ENCODE measurements at regions not wholly inside any gene's neighbourhood (a gene's known extent, or its start where the extent isn't known, plus 50 kb on each side); places are given as distances from the start of the nearest gene placed in this dataset.

- TF ChIP-seq, protein P1, sequence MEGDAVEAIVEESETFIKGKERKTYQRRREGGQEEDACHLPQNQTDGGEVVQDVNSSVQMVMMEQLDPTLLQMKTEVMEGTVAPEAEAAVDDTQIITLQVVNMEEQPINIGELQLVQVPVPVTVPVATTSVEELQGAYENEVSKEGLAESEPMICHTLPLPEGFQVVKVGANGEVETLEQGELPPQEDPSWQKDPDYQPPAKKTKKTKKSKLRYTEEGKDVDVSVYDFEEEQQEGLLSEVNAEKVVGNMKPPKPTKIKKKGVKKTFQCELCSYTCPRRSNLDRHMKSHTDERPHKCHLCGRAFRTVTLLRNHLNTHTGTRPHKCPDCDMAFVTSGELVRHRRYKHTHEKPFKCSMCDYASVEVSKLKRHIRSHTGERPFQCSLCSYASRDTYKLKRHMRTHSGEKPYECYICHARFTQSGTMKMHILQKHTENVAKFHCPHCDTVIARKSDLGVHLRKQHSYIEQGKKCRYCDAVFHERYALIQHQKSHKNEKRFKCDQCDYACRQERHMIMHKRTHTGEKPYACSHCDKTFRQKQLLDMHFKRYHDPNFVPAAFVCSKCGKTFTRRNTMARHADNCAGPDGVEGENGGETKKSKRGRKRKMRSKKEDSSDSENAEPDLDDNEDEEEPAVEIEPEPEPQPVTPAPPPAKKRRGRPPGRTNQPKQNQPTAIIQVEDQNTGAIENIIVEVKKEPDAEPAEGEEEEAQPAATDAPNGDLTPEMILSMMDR (IDR thresholded peaks at IDR 0.05; ENCODE audit: low read depth, low read length) = no peak
- H3K27me3 ChIP-seq = peaks cover 4% of the 10 kb centered on the region; the same call in 1 of the 2 replicates
- no peaks in the 10 kb centered on the region for H3K9me3 ChIP-seq
- H3K4me3 ChIP-seq (ENCODE audit: low read depth, low read length) = no peak overlapping the region
- no peaks in the 10 kb centered on the region for H3K36me3 ChIP-seq
- DNase-seq = no peak
- H3K4me1 ChIP-seq = 0 out of 2 replicates have a peak, but pooled peaks cover 2% of the 10 kb centered on the region
Observed at GRCh38 chr1:199705825-199706224, 321.7 kb upstream of the NR5A2 start.

- Histone ChIP-seq H3K4me3 (ENCODE audit: low read depth, low read length) (no peak overlapping the region), H3K36me3 (no peaks in the 10 kb centered on the region), H3K9me3 (no peaks in the 10 kb centered on the region), H3K4me1 (no peaks in the 10 kb centered on the region), H3K27me3 (no peaks in the 10 kb centered on the region)
- DNase-seq = no peak
- TF ChIP-seq, protein P1 (IDR thresholded peaks at IDR 0.05; ENCODE audit: low read depth, low read length) = no peak
Observed at GRCh38 chr1:199706826-199707606, 320.5 kb upstream of the NR5A2 start.

- Histone ChIP-seq H3K9me3 (no peaks in the 10 kb centered on the region), H3K36me3 (no peaks in the 10 kb centered on the region), H3K27me3 (no peaks in the 10 kb centered on the region), H3K4me1 (no peaks in the 10 kb centered on the region), H3K4me3 (ENCODE audit: low read depth, low read length) (no peak overlapping the region)
- DNase-seq = no peak
- TF ChIP-seq, protein P1 (IDR thresholded peaks at IDR 0.05; ENCODE audit: low read depth, low read length) = no peak
Observed at GRCh38 chr1:199710974-199711373, 316.5 kb upstream of the NR5A2 start.

DNA sequence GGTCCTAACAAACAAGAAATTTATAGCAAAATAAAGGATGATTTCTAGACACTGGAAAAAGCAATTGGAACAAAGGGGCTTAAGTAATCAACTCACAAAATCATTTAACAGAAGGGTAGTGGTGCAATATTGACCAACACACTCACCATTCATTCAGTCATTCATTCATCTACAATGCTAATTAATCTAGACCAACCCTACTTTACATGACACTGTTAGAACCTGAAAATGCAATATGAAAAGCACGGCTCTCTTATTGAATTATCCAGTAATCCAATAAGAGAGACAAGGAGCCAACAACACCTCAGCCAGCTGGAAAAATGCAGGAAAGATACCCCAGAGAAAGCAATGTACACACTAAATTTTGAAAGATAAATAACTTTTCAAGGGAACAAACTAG, 310.8 kb upstream of the NR5A2 start:
- peaks cover 3% of the 10 kb centered on the region; the same call in 1 of the 2 replicates for H3K27me3 ChIP-seq
- DNase-seq = no peak
- H3K4me3 ChIP-seq (ENCODE audit: low read depth, low read length) = no peak overlapping the region
- H3K9me3 ChIP-seq = no peaks in the 10 kb centered on the region
- TF ChIP-seq, protein P1 (IDR thresholded peaks at IDR 0.05; ENCODE audit: low read depth, low read length) = no peak
- no peaks in the 10 kb centered on the region for H3K36me3 ChIP-seq
- H3K4me1 ChIP-seq = no peaks in the 10 kb centered on the region

- no peaks in the 10 kb centered on the region for H3K4me1 ChIP-seq
Observed at GRCh38 chr1:199719156-199719842, 308.2 kb upstream of the NR5A2 start.

More at GRCh38 chr1:199719156-199719842, 308.2 kb upstream of the NR5A2 start:
- DNase-seq = no peak
- H3K9me3 ChIP-seq = no peaks in the 10 kb centered on the region
- peaks cover 3% of the 10 kb centered on the region; the same call in 1 of the 2 replicates for H3K27me3 ChIP-seq
- H3K4me3 ChIP-seq (ENCODE audit: low read depth, low read length) = no peak overlapping the region
- H3K36me3 ChIP-seq = no peaks in the 10 kb centered on the region
- TF ChIP-seq, protein P1 (IDR thresholded peaks at IDR 0.05; ENCODE audit: low read depth, low read length) = no peak

All from BE2C (cell line).